ENCODE measurements at regions not wholly inside any gene's neighbourhood (a gene's known extent, or its start where the extent isn't known, plus 50 kb on each side); places are given as distances from the start of the nearest gene placed in this dataset.

DNA sequence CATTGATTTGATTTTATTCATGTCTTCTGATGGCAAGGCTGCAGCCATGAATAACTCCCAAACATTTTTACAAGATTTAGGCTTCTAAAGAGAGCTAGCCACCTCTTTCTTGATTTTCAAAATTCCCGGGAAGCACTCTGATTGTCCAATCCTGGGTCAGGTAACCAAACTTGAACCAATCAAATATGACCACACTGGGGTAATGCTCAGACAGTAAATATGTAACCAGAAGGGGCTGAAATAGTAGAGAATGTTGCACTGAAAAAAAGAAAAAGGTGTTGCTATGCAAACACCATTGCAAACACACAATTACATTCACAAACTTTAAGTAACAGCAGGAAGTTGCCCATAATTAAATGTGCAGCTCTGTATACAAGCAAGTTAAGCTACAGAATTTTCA, 112.9 kb upstream of the IQCM start:
- no peak for DNase-seq (ENCODE audit: low spot score)

DNA sequence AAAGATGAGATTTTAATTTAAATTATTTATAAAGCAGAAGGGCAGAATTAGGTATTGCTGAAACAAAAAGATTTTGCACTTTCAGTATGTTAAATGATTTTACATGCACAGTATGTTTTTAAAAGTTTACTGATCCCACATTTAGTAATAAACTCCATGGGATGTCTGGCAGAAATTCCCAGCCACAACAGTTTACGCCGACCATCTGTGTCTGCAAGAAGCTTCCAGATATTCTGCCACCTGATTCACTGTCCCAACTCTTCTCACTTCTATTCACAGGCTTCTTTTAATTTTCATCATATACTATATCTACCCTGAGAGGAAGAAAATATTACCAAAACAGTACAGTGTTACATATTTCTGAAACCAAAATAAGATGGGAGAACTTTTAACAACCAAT, 115.8 kb upstream of the IQCM start:
- DNase-seq (ENCODE audit: low spot score) = no peak

- no peak for DNase-seq (ENCODE audit: low spot score)
These were observed 116.5 kb upstream of the IQCM start for GRCh38 chr4:149932188-149932587.

DNA sequence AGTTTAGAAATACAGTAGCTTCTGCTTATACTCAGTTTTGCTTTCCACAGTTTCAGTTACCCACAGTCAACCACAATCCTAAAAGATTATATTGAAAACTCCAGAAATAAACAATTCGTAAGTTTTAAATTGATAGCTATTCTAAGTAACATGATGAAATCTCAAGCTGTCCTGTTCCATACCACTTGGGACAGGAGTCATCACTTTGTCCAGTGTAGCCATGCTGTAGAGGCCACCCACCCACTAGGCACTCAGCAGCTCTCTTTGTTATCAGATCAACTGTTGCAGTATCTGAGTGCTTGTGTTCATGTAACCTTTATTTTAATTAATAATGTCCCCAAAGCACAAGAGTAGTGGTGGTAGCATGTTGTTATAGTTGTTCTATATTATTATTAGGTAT, 117.5 kb upstream of the IQCM start:
- no peak for DNase-seq (ENCODE audit: low spot score)

DNA sequence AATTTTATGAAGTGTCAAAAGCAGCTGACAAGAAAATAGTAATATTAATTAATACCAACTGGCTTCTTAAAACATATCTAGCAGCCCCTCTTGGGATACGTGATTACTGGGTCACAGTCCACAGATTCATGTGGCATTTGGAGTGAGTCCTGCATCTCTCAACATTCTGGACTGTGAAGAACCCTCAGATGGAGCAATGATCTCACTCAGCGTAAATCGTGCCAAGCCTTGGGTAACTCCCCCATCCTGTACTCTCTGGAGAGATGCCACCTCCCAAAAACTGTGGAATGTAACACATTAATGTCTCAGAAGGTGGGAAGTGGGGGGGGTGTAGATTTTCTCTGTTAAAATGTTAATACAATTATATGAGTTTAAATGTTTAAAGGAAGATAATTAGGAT, 118.2 kb upstream of the IQCM start:
- no peak for DNase-seq (ENCODE audit: low spot score)

GRCh38 chr4:149949381-149949780, 128.9 kb upstream of the DCLK2 start:
- no peak for DNase-seq (ENCODE audit: low spot score)

DNA sequence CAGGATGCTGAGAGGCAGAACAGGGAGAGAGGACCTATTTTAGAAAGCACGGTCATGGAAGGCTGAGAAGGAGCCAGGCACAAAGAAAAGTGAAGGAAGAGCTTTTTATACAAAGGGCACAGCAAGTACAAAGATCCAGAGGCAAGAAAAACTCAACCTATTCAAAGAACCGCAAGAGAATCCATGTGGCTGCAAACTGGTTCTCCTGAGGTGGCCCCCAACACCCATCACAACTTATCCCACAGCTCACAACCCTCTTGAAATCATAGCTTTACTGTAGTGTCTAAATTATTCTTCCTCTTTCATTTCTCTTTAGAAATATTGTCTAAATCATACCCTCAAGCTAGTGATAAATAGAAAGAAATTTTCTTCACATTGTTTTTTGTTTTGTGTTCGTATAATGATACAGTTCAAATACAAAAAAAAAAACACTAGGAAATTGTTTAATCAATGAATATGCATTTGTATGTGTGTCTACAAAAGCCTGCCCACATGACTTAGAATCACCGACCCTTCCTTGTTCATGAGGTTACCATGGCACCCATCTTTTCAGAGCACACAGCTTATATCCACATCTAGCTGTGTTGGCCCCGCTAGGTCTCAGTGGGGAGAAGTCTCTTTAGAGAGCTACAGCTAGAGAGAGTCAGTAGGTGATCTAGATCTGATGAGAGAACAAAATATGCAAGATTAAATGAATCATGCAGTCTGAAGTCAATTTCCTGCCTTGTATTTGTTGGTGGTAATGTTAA, 126.9 kb upstream of the DCLK2 start:
- no peak for DNase-seq (ENCODE audit: low spot score)

DNA sequence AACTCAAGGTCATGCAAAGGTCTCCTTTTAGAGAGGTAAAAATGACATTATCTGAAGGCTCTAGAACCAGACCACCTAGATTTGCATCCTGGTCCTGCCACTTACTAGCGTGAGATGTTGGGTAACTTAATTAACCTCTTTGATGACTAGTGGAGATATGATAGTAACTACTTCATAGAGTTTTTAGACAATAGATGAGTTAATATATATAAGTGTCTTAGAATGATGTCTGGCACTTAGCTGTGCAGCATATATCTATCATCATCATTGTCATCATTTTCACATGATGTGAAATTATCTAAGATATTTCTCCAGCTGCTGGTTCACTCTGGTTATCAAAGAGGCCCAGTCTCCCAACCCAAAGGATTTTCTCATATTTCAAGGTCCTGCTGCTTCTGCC, 126.1 kb upstream of the DCLK2 start:
- no peak for DNase-seq (ENCODE audit: low spot score)

GRCh38 chr4:149952716-149953115, 125.5 kb upstream of the DCLK2 start:
- DNase-seq (ENCODE audit: low spot score) = no peak

DNA sequence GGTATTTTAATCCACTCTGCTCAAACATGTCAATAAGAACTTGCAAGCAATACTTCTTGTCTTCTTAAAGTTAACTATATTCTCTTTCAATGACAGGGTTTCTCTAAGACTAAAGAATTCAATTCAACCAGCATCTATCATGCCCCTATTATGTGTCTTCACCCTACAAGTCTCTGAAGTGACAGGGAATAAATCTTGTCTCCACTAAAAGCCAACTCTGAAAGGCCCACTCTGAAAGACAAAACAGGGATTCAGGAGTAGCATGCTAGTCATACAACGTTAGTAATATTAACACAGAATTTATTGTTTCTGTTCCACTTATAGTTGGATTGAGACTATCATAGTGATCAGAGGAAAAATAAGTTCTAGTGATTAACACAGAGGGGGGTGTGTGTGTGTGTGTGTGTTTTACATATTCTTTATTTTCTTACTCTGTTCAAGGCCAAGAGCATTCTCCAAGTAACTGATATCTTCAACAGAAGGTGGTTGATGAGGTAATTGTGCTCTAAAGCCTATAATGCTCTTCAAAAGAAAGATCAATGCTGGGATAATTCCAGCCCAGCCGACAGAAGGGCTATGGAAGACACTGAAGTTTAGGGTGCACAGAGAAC, 122.4 kb upstream of the DCLK2 start:
- DNase-seq (ENCODE audit: low spot score) = no peak

- DNase-seq (ENCODE audit: low spot score) = no peak
These were observed 121.6 kb upstream of the DCLK2 start for GRCh38 chr4:149956678-149957077.

DNA sequence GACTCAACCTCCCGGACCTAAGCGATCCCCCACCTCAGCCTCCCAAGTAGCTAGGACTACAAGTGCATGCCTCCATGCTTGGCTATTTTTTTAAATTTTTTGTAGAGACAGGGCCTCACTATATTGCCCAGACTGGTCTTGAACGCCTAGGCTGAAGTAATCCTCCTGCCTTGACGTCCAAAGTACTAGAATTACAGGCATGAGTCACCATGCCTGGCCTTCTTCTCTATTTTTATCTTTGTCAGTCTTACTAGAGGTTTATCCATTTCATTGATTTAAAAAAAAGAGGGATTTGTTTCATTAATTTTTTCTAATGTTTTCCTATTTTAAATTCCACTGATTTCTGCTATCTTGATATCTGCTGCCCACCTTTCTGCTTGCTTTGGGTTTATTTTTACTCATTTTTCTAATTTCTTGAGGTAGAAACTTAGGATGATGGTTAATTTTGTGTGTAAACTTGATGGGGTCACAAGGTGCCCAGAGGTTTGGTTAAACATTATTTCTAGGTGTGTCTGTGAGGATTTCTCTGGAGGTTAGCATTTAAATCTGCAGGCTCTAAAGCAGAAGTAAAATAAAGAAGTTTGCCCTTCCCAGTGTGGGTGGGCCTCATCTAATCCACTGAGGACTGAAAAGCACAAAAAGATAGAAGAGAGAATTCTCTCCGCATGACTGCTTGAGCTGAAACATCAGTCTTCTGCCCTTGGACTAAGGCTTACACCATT, 116.2 kb upstream of the DCLK2 start:
- no peak for DNase-seq (ENCODE audit: low spot score)

DNA sequence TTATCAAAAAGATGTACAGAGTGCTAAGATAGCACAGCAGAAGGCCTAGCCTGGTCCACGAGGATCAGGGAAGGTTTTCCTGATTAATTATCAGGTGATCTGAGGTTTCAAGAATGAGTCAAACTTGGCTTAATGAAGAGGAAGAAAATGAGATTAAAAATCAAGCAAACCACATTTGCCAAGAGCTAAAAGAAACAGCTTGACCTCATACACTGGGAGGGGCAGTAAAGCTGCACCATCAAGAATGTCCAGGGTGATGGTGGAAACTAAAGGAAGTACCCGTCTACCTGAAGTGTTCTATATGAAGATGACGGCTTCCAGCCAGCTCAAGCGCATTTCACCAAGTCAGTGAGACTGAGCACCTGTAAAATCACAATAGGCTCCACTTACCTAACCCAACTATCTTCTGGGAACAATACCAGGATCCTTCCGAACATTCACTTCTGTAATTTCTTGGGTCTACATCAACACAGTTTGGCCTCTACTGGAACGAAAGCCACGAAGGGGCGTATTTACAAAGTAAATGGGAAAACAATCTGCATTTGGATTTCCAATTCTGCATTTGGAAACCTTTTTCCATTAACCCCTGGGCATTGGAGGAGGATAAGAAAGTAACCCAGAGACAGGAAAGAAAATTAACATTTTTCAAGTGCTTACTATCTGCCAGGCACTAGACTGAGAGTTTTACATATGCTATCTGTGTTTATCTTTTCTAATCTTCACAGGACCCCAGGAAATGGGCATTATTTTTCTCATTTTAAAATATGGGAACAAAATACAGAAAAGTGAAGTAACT, 114.0 kb upstream of the DCLK2 start:
- no peak for DNase-seq (ENCODE audit: low spot score)

DNA sequence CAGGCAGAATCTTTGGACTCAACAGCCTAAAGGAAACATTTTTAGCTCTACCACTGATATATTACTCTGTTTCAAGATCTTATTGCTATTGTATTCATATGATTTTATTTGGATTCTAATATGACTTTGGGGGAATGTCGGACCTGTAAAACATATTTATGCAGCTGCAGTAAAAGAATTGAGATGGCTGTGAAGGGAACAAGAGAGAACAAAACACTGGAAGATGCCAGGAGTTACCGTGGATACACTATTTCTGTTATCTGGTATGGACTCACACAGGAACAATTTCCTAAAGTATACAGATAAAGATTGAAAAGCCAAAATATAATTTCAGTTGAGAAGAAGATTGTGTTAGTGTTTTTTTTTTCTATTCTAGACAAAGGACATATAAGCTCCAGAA, 113.0 kb upstream of the DCLK2 start:
- DNase-seq (ENCODE audit: low spot score) = no peak

DNA sequence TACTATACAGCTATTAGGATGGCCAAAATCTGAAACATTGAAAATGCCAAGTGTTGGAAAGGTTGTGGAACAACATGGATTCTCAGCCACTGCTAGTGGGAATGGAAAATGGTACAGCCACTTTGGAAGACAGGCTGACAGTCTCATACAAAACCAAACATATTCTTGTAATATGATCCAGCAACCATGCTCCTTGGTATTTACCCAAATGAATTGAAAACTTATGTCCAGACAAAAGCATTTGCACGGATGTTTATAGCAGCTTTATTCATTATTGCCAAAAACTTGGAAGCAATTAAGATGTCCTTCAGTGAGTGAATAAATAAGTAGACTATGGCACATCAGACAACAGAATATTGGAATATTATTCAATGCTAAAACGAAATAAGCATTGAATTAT, 105.8 kb upstream of the DCLK2 start:
- DNase-seq (ENCODE audit: low spot score) = no peak

GRCh38 chr4:149973181-149973580, 105.1 kb upstream of the DCLK2 start:
- no peak for DNase-seq (ENCODE audit: low spot score)

DNA sequence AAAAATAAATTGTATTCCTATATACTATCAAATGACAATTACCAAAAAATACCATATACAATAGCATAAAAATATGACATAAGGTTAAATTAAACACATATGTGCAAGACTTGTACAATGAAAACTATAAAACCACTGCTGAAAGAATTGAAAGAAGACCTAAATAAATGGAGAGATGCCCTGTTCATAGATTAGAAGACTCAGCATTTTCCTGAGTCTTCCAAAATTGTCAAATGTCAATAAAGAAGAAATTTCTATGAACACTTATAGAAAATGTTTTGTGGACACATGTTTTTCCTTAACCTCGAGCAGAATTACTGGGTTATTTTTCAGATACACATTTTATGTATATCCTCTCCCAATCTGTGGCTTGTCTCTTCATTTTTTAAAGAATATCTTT, 103.1 kb upstream of the DCLK2 start:
- DNase-seq (ENCODE audit: low spot score) = no peak

DNA sequence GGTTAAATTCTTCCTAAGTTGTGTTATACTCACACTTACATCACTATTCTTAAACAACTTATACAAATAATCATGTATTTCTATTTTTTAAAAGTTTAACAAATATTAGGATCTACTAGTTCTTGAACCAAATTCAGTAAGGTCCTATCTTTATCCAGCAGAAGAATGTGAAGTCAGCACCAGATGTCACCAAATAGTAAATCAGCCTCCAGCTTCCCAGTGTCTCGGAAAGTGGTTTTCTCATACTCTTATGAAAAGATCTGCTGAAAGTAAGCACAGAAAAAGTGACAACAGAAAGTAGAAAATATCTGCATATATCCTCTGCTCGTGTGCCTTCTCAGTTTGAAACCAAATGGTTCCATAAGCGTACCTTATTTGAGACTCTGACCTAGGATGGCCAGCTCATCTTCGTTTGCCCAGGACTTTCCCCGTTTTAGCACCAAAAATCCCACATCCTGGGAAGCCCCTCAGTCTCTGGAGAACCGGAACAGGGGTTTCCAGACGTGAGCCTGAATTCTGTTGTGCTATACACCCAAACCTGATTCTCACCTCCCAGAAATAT, 98.0 kb upstream of the DCLK2 start:
- no peak for DNase-seq (ENCODE audit: low spot score)

GRCh38 chr4:149980941-149981340, 97.3 kb upstream of the DCLK2 start:
- peak; percentile 58 for DNase-seq (ENCODE audit: low spot score)

GRCh38 chr4:149983401-149983800, 94.8 kb upstream of the DCLK2 start:
- no peak for DNase-seq (ENCODE audit: low spot score)

DNA sequence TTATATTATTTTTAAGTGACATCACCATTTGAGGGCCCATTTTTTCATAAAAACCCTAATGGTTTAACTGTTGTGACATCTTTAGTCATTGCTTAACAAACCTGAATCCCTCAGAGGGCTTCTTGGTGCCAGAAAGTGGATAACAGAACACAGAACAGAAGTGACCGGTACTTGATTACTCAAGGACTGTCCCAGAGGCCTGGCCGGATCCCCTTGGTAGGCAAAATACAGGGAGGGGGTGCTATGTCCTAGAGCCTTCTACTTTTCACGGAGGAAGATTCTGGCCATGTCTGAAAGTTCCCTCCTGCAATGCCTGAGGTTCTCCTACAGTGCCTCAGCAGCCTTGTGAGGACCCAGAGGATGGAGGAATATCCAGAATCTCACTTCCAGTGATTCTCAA, 94.3 kb upstream of the DCLK2 start:
- no peak for DNase-seq (ENCODE audit: low spot score)

- no peak for DNase-seq (ENCODE audit: low spot score)
These were observed 92.3 kb upstream of the DCLK2 start for GRCh38 chr4:149985981-149986380.
